T-helper 1 cell (primary cell): ENCODE measurements at regions not wholly inside any gene's neighbourhood (a gene's known extent, or its start where the extent isn't known, plus 50 kb on each side); places are given as distances from the start of the nearest gene placed in this dataset.

Experiments
- DNase-seq, 5 donors: peaks; one replicate each; pipeline ENCODE4 v3.0.0-alpha.2; 2012 to 2020

DNA sequence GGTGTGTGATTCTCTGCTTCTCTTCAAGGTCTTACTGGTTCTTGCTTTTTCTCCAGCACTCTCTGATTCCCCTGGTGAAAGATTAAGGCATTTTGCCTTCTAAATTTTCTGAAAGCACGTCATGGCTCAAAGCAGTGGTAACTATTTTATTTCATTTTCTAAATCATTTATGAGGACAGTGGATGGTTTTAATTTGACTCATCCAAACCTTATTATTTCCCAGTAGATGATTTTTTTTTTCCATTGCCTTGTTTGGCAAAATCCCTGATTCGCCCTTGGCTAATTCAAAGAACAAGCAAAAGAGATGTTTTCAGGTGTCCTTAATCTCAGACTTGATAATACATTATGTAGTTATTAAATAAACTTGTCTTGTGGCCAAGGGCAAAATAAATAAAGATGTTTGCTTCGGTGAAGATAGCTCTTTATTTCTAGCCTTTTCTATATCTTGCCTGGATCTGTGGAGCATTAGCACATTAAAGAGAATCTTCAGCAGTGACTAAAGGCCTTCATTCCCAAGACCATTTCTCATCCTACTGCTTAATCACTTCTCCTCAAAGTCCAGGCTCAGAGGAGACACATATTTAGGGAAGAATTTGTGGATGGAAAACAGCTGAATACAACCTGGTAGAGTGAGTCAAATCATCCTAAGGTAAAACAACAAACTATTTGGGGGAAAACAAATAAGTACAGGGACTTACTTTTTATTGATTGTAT, 359.8 kb downstream of the DUSP10 start:
- no peak for DNase-seq

DNA sequence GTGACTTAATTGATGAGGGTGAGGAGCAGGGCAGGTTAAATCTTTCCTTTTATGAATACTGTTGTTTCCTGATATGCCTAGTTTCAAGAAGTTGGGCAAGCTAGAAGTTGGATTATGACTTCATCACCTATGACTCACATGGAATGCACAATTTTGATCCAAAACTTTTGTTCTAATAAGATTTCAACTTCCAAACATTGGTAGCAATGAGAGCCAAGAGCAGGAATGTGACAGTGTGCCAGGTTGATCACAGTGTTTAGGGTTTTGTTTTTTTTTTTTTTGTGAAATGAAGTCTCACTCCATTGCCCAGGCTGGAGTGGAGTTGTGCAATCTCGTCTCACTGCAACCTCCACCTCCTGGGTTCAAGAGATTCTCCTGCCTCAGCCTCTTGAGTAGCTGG, 349.4 kb downstream of the DUSP10 start:
- DNase-seq: no peak

DNA sequence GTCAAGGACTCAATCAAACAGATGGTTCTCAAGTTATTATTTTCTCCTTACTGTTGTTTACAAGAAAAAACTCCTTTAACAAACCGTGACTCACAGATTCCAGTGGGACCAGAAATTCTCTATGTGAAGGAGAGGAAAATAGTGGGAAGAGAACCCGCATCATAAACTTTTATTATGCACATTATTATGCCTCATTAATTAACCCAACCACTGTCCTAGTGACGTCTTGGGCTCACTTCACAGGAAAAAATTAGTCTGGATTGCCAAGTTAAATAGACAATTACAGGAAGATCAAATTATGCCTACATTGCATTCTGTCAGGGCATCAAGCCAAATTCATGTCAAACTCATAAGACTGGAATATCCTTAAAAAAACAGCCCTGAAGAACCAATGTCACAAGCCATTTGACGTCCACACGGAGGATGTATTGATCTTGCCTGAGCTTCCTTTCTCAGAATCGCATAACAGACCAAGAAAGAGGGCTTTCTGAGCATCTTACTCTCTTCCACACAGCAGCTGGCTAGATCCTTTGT, 347.8 kb downstream of the DUSP10 start:
- no peak for DNase-seq

DNA sequence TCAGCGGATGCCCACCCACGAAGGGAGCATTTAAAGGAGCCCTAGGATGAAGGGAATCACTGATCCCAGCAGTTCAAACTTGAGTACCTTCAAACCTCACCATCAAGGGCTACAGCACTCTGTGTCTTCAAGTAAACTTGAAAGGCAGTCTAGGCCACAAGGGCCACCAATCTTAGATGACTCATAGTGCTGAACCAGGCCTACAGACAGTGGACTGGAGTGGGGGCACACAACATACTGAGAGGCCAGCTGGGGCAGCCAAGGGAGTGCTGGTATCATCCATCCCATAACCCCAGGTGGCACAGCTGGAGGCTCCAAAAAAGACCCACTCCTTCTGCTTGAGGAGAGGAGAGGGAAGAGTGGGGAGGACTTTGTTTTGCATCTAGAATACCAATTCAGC, 345.4 kb downstream of the DUSP10 start:
- no peak for DNase-seq

DNA sequence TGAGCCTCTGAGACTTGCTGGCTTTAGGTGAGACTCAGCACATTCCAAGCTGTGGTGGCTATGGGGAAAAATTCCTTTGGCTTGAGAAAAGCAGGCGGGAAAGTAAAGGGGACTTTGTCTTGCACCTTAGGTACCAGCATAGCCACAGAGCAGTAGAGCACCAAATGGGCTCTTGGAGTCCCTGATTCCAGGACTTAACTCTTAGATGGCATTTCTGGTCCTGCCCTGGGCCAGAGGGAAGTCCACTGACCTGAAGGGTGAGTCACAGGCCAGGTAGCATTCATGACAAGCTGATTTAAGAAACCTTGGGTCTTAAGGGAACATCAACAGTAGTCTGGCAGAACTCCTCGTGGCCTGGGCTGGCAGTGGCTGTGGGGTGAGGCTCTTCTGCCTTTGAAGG, 344.7 kb downstream of the DUSP10 start:
- DNase-seq: no peak

DNA sequence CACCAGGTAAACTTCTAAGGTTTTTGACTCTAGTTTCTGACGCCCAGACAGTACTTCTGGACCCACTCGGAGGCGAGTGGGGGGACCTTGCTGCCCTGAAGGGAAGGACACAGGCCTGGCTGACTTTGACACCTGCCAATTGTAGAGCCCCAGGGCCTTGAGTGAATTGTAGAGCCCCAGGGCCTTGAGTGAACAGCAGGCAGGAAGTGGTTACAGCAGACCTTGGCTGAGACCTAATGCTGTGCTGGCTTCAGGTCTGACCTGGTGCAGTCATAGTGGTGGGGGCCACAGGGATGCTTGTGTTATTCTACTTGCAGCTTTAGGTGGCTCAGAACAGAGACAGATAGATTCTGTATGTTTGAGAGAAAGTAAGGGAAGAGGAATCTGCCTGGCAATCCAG, 344.3 kb downstream of the DUSP10 start:
- DNase-seq: peak in 1 of 5 donors; percentile 4

DNA sequence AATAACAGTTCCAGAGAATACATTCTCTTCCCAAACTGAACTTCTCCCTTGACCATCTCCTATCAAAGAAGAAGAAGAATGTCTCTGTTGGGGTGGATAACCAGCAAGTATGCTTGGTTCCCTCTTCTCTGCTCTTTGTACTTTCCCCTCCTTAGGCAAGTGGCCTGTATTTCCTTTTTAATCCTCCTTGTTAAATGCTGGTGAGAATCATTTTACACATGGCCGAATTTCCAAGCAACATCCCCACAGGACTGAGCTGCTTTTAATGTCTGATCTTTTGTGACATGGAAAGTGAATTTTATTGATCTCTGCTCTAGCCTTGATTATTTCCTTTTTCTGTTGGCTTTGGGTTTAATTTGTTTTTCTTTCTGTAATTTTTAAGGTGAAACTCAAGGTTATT, 336.7 kb downstream of the DUSP10 start:
- DNase-seq: no peak

DNA sequence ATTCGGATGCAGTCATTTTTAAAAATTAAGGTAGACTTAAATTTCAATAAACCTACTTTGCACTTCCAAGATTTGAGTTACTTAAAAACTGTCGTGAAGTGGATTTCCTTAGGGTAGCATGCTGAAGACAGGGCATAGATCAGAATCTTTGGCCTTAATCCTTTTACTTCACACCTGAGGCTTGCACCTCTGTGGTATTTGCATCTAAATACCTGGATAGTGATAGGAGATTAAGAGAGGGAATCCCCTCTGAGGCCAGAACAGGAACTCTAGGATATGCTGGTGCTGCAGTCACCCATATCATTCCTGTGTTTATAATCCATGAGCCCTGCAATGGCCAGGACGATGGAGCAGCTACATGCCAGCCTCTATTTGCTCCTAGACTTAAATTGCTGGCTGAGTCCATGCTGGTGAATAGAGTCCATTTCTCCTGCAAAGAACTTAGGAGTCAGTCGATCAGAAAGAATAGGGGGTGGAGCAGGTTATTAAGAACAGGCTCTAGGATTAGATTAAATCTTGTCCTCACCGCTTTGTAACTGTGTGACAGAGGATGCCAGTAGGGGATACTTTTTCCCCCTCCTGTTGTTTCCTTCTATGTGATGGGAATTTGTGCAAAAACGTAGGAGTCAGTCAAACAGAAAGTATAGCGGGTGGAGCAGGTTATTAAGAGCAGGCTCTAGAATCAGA, 333.6 kb downstream of the DUSP10 start:
- DNase-seq: no peak

DNA sequence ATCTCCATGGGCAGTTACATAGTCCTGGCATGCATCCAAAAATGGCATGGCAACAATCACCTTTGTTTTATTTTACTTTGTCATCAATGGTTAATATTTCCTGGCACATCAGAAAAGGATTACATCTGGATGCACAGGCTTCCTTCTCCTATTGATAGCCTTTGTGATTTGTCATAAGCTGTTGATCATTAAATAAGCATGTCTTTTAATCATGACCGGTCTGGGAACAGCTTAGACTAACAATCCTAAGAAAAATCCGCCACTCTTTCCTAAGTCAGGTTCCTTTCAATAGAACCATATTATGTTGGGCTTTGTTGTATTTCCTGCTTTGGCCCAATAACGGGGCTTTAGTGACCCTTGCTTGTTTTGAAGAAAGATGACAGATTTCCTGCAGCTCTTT, 330.6 kb downstream of the DUSP10 start:
- no peak for DNase-seq

DNA sequence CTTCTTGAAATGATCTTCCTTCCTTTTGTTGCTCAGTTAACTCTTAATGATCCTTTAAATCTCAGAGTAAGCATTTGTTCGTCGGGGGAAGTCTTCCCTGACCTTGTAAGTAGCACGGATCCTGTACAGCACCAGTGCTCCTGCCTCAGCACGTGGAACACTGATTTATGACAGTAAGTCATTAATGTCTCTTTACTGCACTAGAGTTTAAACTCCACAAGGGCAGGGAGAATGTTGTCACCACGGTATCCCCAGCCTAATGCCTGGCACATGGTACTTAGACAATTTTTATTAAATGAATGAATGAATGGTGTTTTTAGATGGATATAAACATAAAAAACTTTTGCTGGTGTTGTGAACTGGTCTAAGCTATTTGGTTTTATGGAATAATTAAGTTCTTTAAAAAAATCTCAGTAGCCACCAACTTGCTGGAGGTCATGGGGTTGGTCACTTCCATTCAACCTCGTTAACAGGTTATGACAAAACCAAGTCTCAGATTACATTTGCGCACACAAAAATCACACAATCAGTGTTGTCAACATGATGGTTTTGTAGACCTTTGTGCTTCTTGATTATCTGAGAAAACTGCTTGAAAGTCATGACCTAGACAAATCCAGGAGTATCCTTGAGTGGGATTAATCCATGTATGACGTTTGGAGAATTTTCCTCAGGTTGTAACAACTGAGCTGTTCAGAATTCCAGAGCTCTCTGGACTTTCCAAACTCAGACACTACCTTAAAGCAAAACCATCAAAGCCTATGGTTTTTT, 326.9 kb downstream of the DUSP10 start:
- DNase-seq: no peak

DNA sequence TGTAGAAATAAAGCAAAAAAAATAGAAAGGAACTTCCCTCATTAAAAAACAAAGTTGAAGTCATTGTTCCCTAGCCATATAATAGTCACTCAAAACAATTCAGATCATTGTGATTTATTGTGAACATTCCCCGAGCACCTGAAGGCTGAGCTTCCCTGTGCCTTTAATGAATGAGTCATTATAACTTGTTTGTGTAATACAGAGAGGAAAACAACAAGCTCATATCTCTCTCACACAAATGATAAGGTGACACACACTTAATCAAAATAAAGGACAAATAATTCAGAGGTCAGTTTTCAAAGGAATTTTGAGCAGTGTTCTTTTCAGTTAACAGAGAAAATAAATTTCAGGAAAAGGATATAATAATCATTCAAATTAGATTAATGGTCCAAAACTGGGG, 326.2 kb downstream of the DUSP10 start:
- no peak for DNase-seq

DNA sequence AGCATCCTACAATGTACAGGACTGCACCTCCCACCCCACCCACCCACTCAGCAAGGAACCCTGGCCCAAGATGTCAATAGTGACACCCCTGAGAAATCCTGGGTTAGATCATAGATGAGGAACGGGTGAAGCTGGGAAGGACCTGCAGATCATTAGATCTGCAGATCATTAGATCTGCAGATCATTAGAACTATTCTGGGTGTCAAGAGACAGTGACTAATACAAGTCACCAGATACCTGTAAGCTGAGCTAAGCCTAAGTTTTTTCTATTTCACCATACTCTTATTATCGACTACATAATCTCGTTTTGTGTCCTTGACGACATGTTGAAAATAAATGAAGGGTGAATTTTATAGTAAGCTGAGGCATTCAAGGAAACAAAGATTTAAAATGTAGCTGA, 325.7 kb downstream of the DUSP10 start:
- DNase-seq: no peak

DNA sequence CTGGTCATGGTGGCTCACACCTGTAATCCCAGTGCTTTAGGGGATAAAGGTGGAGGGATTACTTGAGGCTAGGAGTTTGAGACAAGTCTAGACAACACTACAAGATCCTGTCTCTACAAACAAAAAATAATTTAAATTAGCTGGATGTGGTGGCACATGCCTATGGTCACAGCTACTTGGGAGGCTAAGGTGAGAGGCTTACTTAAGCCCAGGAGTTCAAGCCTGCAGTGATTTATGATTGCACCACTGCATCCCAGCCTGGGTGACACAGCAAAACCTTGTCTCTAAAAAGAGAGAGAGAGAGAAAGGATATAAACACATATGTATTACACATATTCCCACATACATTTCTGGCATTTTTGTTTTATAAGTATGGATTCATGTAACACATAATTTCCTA, 325.2 kb downstream of the DUSP10 start:
- DNase-seq: no peak

DNA sequence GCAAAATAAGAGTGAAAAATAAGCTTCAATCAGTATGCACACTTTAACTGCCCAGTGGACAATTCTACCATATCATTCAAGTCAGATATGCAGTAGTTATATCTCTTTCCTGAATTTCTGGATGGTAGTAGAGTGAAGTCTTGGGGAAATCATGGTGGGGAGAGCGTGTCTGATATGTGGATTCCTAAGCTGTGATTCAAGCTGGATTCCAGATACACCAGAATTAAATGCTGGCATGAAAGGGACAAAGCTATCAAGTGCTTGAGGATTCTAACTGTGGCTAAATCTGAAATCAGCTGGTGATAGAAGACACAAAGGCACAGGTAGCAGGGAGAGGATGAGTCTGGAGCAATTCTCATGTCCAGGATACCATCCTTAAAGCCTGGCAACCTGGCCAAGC, 323.5 kb downstream of the DUSP10 start:
- DNase-seq: no peak

DNA sequence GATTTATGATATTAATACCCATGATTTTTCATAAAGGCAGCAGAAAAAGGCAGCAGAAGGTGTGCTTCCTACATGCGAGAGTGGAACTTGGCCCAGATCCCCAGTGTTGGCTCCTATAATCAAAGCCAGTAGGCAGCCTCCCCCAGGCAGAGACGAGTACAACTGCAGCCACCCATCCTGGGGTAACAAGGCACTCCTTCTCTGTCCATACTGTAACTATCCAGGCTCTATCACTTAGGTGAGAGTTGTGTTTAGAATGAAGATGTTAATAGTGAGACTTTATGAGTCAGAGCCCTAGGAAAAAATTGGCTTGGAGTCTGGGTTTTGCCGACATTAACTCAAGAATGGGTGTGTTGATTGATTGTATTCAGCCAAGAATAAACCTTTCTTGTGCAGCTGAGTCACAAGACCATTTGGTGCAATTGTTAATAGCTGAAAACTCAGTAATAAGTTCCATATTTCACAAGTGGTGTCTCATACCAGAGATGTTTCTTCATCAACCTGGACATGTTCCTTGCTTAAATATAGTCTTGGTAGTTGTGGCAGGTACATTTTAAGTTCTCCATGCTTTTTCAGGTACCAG, 322.3 kb downstream of the DUSP10 start:
- no peak for DNase-seq

DNA sequence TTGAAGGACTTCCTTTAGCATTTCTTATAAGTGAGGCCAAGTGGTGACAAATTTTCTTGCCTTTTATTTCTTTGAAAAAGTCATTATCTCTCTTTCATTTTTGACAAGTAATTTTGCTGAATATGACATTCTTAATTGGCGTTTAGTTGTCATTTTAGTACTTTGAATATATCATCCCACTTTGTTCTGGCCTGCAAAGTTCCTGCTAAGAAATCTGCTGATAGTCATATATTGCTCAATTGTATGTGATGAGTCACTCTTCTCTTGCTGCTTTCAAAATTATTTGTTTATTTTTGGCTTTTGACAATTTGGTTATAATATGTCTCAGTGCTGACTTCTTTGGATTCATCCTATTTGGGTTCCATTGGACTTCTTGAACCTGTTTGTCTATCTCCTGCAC, 312.6 kb downstream of the DUSP10 start:
- DNase-seq: no peak

DNA sequence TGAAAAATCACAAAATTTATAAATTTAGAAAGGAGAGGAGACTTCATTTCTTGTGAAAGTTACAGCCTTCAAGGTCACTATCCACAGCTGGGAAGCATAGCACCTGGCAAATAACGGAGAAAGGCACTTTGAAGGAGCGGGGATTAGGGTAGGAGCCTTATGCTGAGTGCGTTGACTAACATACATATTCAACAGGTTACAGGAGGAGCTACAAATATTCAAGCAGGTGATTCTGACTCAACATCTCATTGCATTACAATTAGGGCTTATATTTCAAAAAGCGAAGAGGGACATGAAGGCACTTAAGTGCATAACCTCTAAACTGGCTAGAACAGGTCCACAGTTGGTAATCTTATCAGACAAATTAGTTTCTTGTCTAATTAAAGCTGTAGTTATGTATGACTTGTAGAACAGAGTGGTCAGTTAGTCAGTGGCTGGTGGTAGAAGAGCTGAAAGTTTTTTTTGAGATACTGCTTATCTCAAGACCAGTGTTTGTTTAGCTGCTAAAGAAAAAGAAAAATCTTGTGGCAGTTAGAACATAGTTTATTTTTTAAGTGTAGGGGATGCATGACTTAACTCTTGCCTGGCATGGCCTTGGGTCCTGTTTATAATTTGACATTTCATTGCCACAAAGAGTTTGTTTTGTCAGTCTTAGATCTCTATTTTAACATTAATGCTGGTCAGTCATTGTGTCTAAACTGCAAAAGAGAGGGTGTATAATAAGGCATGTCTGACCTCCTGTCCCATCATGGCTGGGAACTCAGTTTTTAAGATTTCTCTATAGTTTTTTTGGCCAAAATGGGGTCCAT, 311.5 kb downstream of the DUSP10 start:
- DNase-seq: no peak

DNA sequence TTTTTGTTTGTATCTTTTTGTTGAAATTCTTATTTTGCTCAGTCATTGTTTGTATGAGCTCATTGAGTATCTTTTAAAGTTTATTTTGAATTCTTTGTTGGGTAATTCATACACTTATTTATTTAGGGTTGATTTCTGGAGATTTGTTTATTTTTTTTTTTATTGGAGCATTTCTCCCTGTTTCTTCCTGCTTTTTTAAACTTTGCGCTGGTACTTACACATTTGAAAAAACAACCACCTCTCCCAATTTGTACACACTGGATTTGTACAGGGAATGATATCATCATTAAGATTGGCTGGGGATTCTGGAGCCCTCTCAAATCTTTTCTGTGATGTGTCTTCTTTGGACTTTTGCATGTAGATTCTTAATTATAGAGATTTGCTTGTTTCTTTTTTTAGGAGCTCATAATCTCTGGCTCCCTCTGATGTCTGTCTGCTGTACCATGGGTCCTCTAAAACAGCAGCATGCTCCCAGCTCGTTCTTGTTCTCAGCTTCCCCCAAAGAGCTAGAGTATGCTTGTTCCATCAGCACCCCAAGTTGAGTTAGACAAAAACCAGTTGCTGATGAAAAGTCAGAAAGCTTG, 310.7 kb downstream of the DUSP10 start:
- DNase-seq: no peak

DNA sequence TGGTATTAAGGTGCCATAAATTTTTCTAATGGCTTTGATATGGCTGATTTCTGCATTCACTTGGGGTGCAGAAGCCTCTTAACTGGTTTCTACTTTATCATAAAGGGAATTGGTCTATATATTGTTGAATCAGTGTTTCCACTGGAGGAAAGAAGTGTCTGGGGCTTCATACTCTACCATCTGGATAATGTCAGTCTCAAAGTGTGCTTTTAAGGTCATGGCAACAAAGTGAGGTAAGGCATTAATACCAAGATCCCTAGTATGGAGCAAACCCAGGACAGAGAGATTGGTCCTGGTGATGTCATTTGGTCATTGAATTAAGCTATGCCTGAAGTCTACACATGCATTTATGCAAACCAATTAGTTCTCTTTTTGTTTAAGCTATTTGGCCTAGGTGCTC, 309.9 kb downstream of the DUSP10 start:
- DNase-seq: no peak

DNA sequence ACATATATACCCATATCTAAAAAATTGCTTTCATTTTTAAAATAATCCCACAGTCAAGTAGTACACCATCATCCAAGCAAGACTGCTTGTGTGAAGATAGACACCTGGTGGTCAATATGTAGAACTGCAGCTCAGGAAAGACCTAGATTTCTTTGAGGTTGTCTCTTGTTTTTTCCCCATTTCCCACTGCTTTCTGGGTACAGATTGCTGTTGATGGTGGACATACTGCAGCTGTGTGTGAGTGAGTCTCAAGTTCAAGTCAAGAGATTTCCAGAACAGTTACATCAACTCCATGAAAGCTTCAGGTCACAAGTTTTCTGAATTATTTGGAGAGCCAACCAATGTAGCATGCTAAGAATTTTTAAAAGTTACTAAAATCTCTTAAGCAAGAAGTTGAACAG, 306.4 kb downstream of the DUSP10 start:
- peak in 1 of 5 donors; percentile 55 for DNase-seq

DNA sequence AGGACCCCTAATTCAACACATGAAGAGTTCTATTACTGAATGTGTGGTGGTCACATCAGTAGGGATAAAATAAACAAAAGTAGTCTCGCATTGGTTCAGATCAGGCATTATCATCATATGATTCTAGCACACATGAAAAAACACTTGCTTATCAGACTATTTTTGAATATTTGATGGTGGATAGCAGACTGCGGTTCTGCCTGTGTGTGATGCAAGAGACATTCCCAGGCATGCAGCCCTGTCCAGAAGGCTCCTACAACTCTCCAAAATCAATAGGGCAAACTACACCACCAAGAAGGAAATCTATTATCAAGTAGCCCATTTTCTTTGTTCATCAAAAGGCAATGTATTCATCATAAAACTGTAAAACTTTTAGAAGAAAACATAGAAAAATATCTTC, 304.7 kb downstream of the DUSP10 start:
- DNase-seq: no peak

DNA sequence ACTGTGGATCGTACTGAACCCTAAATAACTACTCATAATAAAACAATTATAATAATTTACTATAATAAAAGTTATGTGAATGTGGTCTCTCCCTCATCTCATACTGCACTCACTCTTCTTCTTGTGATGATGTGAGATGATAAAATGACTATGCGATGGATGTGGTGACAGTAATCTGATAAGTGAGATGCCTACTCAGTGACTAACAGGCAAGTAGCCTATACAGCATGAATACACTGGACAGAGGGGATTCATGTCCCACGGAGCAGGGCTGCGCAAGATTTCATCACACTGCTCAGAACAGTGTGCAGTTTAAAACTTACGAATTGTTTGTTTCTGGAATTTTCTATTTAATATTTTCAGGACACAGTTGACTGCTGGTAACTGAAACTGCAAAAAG, 304.0 kb downstream of the DUSP10 start:
- no peak for DNase-seq
